OCI-LY3 (cell line): ENCODE measurements at regions not wholly inside any gene's neighbourhood (a gene's known extent, or its start where the extent isn't known, plus 50 kb on each side); places are given as distances from the start of the nearest gene placed in this dataset.
"Not testable (repeated sequence)": the region's sequence is repeated elsewhere in the genome, so short reads cannot be mapped to it uniquely, and the experiment has no call there.

Source experiments
- H2AFZ ChIP-seq: fragments of 200-600, 300-600 bp; shearing (Covaris generic); 2 replicates; pipeline ENCODE4 v1.6.0; 2014; ENCODE audit warnings: antibody characterized with exemption, low read depth, low read length
- H3K27ac ChIP-seq: fragments of 200-600, 300-600 bp; sonication (generic); 2 replicates; pipeline ENCODE4 v1.5.1; 2014; ENCODE audit warnings: mild to moderate bottlenecking, low read length, moderate library complexity, mixed read lengths
- H3K27me3 ChIP-seq: fragments of 200-600, 300-600 bp; sonication (generic); 2 replicates; pipeline ENCODE4 v1.6.1; 2014; ENCODE audit warnings: low read depth, low read length, mixed read lengths
- H3K36me3 ChIP-seq: fragments of 200-600, 300-600 bp; sonication (generic); replicated peaks from 2 replicates; pipeline ENCODE3; 2014; ENCODE audit warnings: low read depth, low read length, mixed read lengths
- H3K4me1 ChIP-seq: fragments of 300-600, 200-600 bp; sonication (generic); 2 replicates; pipeline ENCODE4 v1.6.1; 2014; ENCODE audit warnings: low read length, mixed read lengths
- H3K4me2 ChIP-seq: fragments of 200-600, 300-600 bp; sonication (generic); 2 replicates; pipeline ENCODE4 v1.6.1; 2014; ENCODE audit warnings: low read length, mixed read lengths
- H3K4me3 ChIP-seq: fragments of 300-600, 200-600 bp; sonication (generic); 2 replicates; pipeline ENCODE4 v1.5.1; 2014; ENCODE audit warnings: antibody characterized with exemption, mild to moderate bottlenecking, low read length, moderate library complexity
- H3K79me2 ChIP-seq: fragments of 300-600, 200-600 bp; shearing (Covaris generic); 2 replicates; pipeline ENCODE4 v1.6.1; 2014; ENCODE audit warnings: mild to moderate bottlenecking, low read length, mixed read lengths
- H3K9ac ChIP-seq: fragments of 300-600, 200-600 bp; shearing (Covaris generic); 2 replicates; pipeline ENCODE4 v1.6.0; 2014; ENCODE audit warnings: mild to moderate bottlenecking, low read length, moderate library complexity
- H3K9me3 ChIP-seq: fragments of 200-600, 300-600 bp; shearing (Covaris generic); 2 replicates; pipeline ENCODE4 v1.6.1; 2014; ENCODE audit warnings: low read length, mixed read lengths; ENCODE audit not compliant: insufficient read depth
- H4K20me1 ChIP-seq: fragments of 200-600, 300-600 bp; sonication (generic); 2 replicates; pipeline ENCODE4 v1.6.1; 2016; ENCODE audit warnings: low read length, mixed read lengths; ENCODE audit not compliant: insufficient read depth
- EZH2phosphoT487 ChIP-seq: fragments of 200-600 bp; shearing (Covaris generic); IDR thresholded peaks from 2 replicates; pipeline ENCODE4 v1.6.1; 2018; ENCODE audit warnings: antibody characterized with exemption, mixed run types, low read depth
- TF ChIP-seq, protein P1 (sequence below): fragments of 200-600, 300-600 bp; sonication (generic); IDR thresholded peaks from 2 replicates; pipeline ENCODE4 v1.5.1; 2014; ENCODE audit warnings: antibody characterized with exemption, low read length, low read depth

DNA sequence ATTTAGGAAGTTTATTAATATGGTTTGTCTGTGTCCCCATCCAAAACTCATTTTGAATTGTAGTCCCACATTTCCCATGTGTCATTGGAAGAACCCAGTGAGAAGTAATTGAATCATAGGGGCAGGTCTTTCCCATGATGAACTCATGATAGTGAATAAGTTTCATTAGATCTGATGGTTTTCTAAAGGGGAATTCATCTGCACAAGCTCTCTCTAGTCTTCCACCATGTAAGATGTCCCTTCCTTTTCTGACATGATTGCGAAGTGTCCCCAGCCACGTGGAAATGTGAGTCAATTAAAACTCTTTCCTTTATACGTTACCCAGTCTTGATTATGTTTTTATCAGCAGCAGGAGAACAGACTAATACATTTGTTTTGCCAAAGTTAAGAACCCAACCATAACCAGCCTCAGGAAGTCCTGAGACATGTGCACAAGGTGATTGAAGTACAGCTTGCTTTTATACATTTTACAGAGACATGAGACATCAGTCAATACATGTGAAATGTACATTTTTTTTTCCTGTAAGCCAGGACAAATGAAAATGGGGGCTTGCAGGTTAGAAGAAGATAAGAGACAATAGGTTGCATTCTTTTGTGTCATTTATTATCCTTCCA, 1136.7 kb downstream of the TMEM121 start:
- Histone ChIP-seq H3K4me2 (no peak overlapping the region), H3K79me2 (no peaks in the 10 kb centered on the region), H3K9ac (no peak overlapping the region), H3K4me1 (peaks cover 16% of the 10 kb centered on the region), H3K36me3 (no peaks in the 10 kb centered on the region), H3K27me3 (peaks cover 26% of the 10 kb centered on the region), H2AFZ (no peak overlapping the region), H3K9me3 (no peaks in the 10 kb centered on the region), H3K27ac (no peak overlapping the region), H3K4me3 (no peak overlapping the region), H4K20me1 (no peaks in the 10 kb centered on the region)
- TF ChIP-seq EZH2phosphoT487: no peak
- TF ChIP-seq, protein P1, sequence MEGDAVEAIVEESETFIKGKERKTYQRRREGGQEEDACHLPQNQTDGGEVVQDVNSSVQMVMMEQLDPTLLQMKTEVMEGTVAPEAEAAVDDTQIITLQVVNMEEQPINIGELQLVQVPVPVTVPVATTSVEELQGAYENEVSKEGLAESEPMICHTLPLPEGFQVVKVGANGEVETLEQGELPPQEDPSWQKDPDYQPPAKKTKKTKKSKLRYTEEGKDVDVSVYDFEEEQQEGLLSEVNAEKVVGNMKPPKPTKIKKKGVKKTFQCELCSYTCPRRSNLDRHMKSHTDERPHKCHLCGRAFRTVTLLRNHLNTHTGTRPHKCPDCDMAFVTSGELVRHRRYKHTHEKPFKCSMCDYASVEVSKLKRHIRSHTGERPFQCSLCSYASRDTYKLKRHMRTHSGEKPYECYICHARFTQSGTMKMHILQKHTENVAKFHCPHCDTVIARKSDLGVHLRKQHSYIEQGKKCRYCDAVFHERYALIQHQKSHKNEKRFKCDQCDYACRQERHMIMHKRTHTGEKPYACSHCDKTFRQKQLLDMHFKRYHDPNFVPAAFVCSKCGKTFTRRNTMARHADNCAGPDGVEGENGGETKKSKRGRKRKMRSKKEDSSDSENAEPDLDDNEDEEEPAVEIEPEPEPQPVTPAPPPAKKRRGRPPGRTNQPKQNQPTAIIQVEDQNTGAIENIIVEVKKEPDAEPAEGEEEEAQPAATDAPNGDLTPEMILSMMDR: no peak

DNA sequence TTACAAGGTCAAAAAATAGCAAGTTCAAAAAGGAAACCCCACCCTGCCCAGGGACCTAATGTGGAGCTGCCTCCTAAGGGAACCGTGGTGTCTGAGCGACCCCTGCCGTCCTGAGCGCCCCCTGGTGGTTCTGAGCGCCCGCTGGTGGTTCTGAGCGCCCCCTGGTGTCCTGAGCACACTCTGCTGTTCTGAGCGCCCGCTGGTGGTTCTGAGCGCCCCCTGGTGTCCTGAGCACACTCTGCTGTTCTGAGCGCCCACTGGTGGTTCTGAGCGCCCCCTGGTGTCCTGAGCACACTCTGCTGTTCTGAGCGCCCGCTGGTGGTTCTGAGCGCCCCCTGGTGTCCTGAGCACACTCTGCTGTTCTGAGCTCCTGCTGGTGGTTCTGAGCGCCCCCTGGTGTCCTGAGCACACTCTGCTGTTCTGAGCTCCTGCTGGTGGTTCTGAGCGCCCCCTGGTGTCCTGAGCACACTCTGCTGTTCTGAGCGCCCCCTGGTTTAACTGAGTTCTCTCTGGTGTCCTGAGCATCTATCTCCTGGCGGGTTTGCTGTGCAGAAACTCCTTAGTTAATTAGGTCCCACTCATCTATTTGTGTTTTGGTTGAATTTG, 1137.5 kb downstream of the TMEM121 start:
- H3K9me3 ChIP-seq, H3K27ac ChIP-seq, H4K20me1 ChIP-seq, H3K9ac ChIP-seq, H3K36me3 ChIP-seq, H3K79me2 ChIP-seq, H3K4me3 ChIP-seq, H2AFZ ChIP-seq: not testable (repeated sequence)
- Histone ChIP-seq H3K27me3 (peaks cover 32% of the 10 kb centered on the region), H3K4me1 (peaks cover 16% of the 10 kb centered on the region), H3K4me2 (peak overlapping the region; percentile 37)
- TF ChIP-seq, protein P1: peak; percentile 100

DNA sequence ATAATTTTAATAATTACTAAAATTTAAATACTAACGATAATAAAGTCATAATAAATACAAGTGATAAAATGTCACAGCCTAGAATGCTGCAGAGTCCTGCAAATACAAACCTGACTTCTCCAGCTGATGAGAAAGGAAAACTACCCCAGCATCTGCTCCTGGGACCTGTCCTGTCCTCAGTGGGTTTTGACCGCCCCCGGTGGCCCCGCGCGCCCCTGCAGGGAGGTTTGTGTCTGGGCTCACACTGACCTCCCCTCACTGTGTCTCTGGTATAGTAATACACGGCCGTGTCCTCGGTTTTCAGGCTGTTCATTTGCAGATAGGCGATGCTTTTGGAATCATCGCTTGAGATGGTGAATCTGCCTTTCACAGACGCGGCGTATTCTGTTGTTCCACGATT, 1139.4 kb downstream of the TMEM121 start:
- peaks cover 46% of the 10 kb centered on the region for H3K27me3 ChIP-seq
- H3K9me3 ChIP-seq: no peaks in the 10 kb centered on the region
- peaks cover 16% of the 10 kb centered on the region for H3K4me1 ChIP-seq
- no peak overlapping the region for H3K4me3 ChIP-seq
- no peak overlapping the region for H3K27ac ChIP-seq
- TF ChIP-seq, protein P1: no peak
- TF ChIP-seq EZH2phosphoT487: no peak
- H3K79me2 ChIP-seq: no peaks in the 10 kb centered on the region
- no peak overlapping the region for H3K4me2 ChIP-seq
- H4K20me1 ChIP-seq: no peaks in the 10 kb centered on the region
- no peak overlapping the region for H3K9ac ChIP-seq
- H2AFZ ChIP-seq: no peak overlapping the region
- H3K36me3 ChIP-seq: no peaks in the 10 kb centered on the region

DNA sequence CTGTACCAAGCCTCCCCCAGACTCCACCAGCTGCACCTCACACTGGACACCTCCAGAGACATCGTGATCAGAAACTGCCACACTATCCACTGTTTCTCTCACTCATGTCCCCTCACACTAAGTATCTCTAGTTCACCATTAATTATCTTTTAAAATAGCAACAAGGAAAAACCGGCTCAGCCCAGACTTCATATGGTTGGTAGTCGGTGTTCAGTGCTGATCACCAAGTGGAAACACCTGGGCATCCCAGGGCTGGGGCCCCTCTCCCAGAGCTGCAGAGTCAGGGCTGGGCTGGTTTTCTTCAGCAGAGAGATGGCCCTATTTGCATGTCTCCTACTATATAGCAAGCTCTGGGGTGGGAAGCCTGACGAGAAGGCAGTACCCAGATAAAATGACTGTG, 1140.0 kb downstream of the TMEM121 start:
- Histone ChIP-seq H4K20me1 (no peaks in the 10 kb centered on the region), H3K9ac (no peak overlapping the region), H3K4me1 (peaks cover 15% of the 10 kb centered on the region), H3K4me3 (no peak overlapping the region), H3K79me2 (no peaks in the 10 kb centered on the region), H3K36me3 (no peaks in the 10 kb centered on the region), H3K27ac (no peak overlapping the region), H2AFZ (no peak overlapping the region), H3K4me2 (no peak overlapping the region), H3K27me3 (peaks cover 49% of the 10 kb centered on the region), H3K9me3 (no peaks in the 10 kb centered on the region)
- no peak for TF ChIP-seq EZH2phosphoT487
- TF ChIP-seq, protein P1: no peak
